Liver (tissue), 7 donors: ENCODE measurements at regions not wholly inside any gene's neighbourhood (a gene's known extent, or its start where the extent isn't known, plus 50 kb on each side); places are given as distances from the start of the nearest gene placed in this dataset.

Source experiments
- DNase-seq: peaks from one replicate; pipeline ENCODE4 v3.0.0-alpha.2; 2017; ENCODE audit warnings: low spot score
- H3K27ac ChIP-seq, 2 donors: one replicate each; pipeline ENCODE4 v1.7.0; 2013; ENCODE audit warnings: inconsistent platforms in 2 of 2, low read length in 2 of 2, control low read depth in 1 of 2, low read depth in 1 of 2, mild to moderate bottlenecking in 1 of 2
- H3K27me3 ChIP-seq, 4 donors: one replicate each; pipeline versions ENCODE4 v1.6.1 to v1.7.0; 2013; ENCODE audit warnings: low read length in 3 of 4, inconsistent platforms in 1 of 4, mild to moderate bottlenecking in 1 of 4, moderate library complexity in 1 of 4; ENCODE audit not compliant: control insufficient read depth in 4 of 4, insufficient read depth in 4 of 4
- H3K36me3 ChIP-seq, 4 donors: one replicate each; pipeline versions ENCODE4 v1.6.1 to v1.7.0; 2013; ENCODE audit warnings: low read length in 3 of 4, mild to moderate bottlenecking in 3 of 4, low read depth in 1 of 4, moderate library complexity in 1 of 4; ENCODE audit not compliant: control insufficient read depth in 4 of 4, insufficient read depth in 3 of 4
- H3K4me1 ChIP-seq, 4 donors: one replicate each; pipeline versions ENCODE4 v1.6.1 to v1.7.0; 2013; ENCODE audit warnings: low read length in 3 of 4, mild to moderate bottlenecking in 3 of 4, moderate library complexity in 1 of 4; ENCODE audit not compliant: control insufficient read depth in 4 of 4, insufficient read depth in 4 of 4
- H3K4me3 ChIP-seq, 3 donors: one replicate each; pipeline versions ENCODE4 v1.6.1 to v1.7.0; 2013; ENCODE audit warnings: low read length in 3 of 3, control low read depth in 1 of 3, low read depth in 1 of 3, mild to moderate bottlenecking in 1 of 3
- H3K9ac ChIP-seq, 2 donors: one replicate each; pipeline ENCODE4 v1.7.0; 2013; ENCODE audit warnings: low read length in 2 of 2, mild to moderate bottlenecking in 2 of 2, moderate library complexity in 2 of 2, control low read depth in 1 of 2, low read depth in 1 of 2
- H3K9me3 ChIP-seq, 4 donors: one replicate each; pipeline versions ENCODE4 v1.6.1 to v1.7.0; 2013; ENCODE audit warnings: low read length in 3 of 4; ENCODE audit not compliant: control insufficient read depth in 4 of 4
- ATF3 ChIP-seq: IDR thresholded peaks from 2 replicates; pipeline ENCODE4 v1.6.1; 2016; ENCODE audit warnings: antibody characterized with exemption
- EGR1 ChIP-seq, 2 donors: IDR thresholded peaks; 2 replicates each; pipeline ENCODE4 v1.6.1; 2016 to 2018; ENCODE audit warnings: antibody characterized with exemption in 2 of 2, low read depth in 2 of 2
- FOXA1 ChIP-seq: IDR thresholded peaks from 2 replicates; pipeline ENCODE4 v1.6.1; 2016; ENCODE audit warnings: antibody characterized with exemption
- FOXA2 ChIP-seq: IDR thresholded peaks from 2 replicates; pipeline ENCODE4 v1.6.1; 2016; ENCODE audit warnings: antibody characterized with exemption
- GABPA ChIP-seq, 2 donors: IDR thresholded peaks in 1 of 2; conservative IDR thresholded peaks in 1 of 2; 2 replicates each; pipeline ENCODE4 v1.6.1; 2016; ENCODE audit warnings: antibody characterized with exemption in 2 of 2, mild to moderate bottlenecking in 1 of 2, moderate library complexity in 1 of 2
- HNF4A ChIP-seq, 2 donors: conservative IDR thresholded peaks; 2 replicates each; pipeline ENCODE4 v1.6.1; 2016; ENCODE audit warnings: antibody characterized with exemption in 2 of 2, mild to moderate bottlenecking in 2 of 2
- HNF4G ChIP-seq: IDR thresholded peaks from 2 replicates; pipeline ENCODE4 v1.6.1; 2016; ENCODE audit warnings: antibody characterized with exemption
- JUND ChIP-seq, 2 donors: IDR thresholded peaks; 2 replicates each; pipeline ENCODE4 v1.6.1; 2016; ENCODE audit warnings: antibody characterized with exemption in 2 of 2
- MAX ChIP-seq: IDR thresholded peaks from 2 replicates; pipeline ENCODE4 v1.6.1; 2016; ENCODE audit warnings: antibody characterized with exemption
- NR2F2 ChIP-seq: IDR thresholded peaks from 2 replicates; pipeline ENCODE4 v1.6.1; 2016; ENCODE audit warnings: antibody characterized with exemption
- RAD21 ChIP-seq, 2 donors: IDR thresholded peaks; 2 replicates each; pipeline ENCODE4 v1.6.1; 2016; ENCODE audit warnings: antibody characterized with exemption in 2 of 2, mild to moderate bottlenecking in 2 of 2
- REST ChIP-seq: IDR thresholded peaks from 2 replicates; pipeline ENCODE4 v1.6.1; 2016; ENCODE audit warnings: antibody characterized with exemption, mild to moderate bottlenecking
- RXRA ChIP-seq, 2 donors: IDR thresholded peaks; 2 replicates each; pipeline ENCODE4 v1.6.1; 2017 to 2018; ENCODE audit warnings: antibody characterized with exemption in 2 of 2, mild to moderate bottlenecking in 1 of 2
- SP1 ChIP-seq: IDR thresholded peaks from 2 replicates; pipeline ENCODE4 v1.6.1; 2018; ENCODE audit warnings: antibody characterized with exemption, mild to moderate bottlenecking
- TAF1 ChIP-seq: conservative IDR thresholded peaks from 2 replicates; pipeline ENCODE4 v1.6.1; 2016; ENCODE audit warnings: antibody characterized with exemption, mild to moderate bottlenecking
- YY1 ChIP-seq: IDR thresholded peaks from 2 replicates; pipeline ENCODE4 v1.6.1; 2016; ENCODE audit warnings: antibody characterized with exemption, mild to moderate bottlenecking
- ZBTB33 ChIP-seq: IDR thresholded peaks from 2 replicates; pipeline ENCODE4 v1.6.1; 2016; ENCODE audit warnings: antibody characterized with exemption
- WGBS: extraction: QIAGEN DNeasy Blood & Tissue Kit; methylation state at CpG from one replicate; pipeline ENCODE4 v1.1.7; 2013; 5-methylcytosine and 5-hydroxymethylcytosine counted together
- donor health status: healthy.
- donor health status: healthy.
- donor health status: healthy.
- donor health status: healthy.

- no peak overlapping the region for H3K9ac ChIP-seq
- 79% methylated on average over 4 of the region's 4 CpGs for WGBS
- no peak overlapping the region for H3K27ac ChIP-seq
- H3K9me3 ChIP-seq, result no peaks in the 10 kb centered on the region
- TF ChIP-seq FOXA1 (no peak), FOXA2 (no peak), GABPA (IDR thresholded peaks at IDR 0.05 in 1 of 2, conservative IDR thresholded peaks at IDR 0.05 in 1 of 2) (no peak), SP1 (no peak), JUND (IDR thresholded peaks at IDR 0.05) (no peak), ATF3 (no peak)
- H3K4me3 ChIP-seq, result no peak overlapping the region
- H3K36me3 ChIP-seq, result no peaks in the 10 kb centered on the region
- no peak for DNase-seq
- no peaks in the 10 kb centered on the region for H3K27me3 ChIP-seq
- H3K4me1 ChIP-seq, result no peaks in the 10 kb centered on the region
Measured at GRCh38 chr7:125516194-125516593, 586.6 kb upstream of the POT1 start.

GRCh38 chr7:125512373-125512772 is 582.7 kb upstream of the POT1 start:
- Histone ChIP-seq H3K9ac (no peak overlapping the region), H3K4me3 (no peak overlapping the region), H3K27ac (no peak overlapping the region), H3K4me1 (no peaks in the 10 kb centered on the region), H3K27me3 (no peaks in the 10 kb centered on the region), H3K9me3 (no peaks in the 10 kb centered on the region), H3K36me3 (no peaks in the 10 kb centered on the region)
- WGBS, result 58% methylated on average over 1 of the region's 1 CpG
- no peak for DNase-seq
- TF ChIP-seq REST (no peak), HNF4A (conservative IDR thresholded peaks at IDR 0.05) (no peak), EGR1 (IDR thresholded peaks at IDR 0.05; ENCODE audit: low read depth in 2 of 2) (no peak), ZBTB33 (no peak), RAD21 (IDR thresholded peaks at IDR 0.05) (no peak), RXRA (IDR thresholded peaks at IDR 0.05) (no peak), GABPA (IDR thresholded peaks at IDR 0.05 in 1 of 2, conservative IDR thresholded peaks at IDR 0.05 in 1 of 2) (no peak), MAX (no peak), HNF4G (no peak), JUND (IDR thresholded peaks at IDR 0.05) (no peak), TAF1 (no peak), ATF3 (no peak), YY1 (no peak), SP1 (no peak), FOXA1 (no peak), FOXA2 (no peak), NR2F2 (no peak)
